Stimulated activated CD8-positive, alpha-beta memory T cell treated with anti-CD3 and anti-CD28 coated beads, Interleukin-4, amount 100 ng/mL, for 48 hours (primary cell): ENCODE measurements at regions not wholly inside any gene's neighbourhood (a gene's known extent, or its start where the extent isn't known, plus 50 kb on each side); places are given as distances from the start of the nearest gene placed in this dataset.
"Not testable (repeated sequence)": the region's sequence is repeated elsewhere in the genome, so short reads cannot be mapped to it uniquely, and the experiment has no call there.

Experiments
- DNase-seq: peaks from one replicate; pipeline ENCODE4 v3.0.0-alpha.2; 2020

DNA sequence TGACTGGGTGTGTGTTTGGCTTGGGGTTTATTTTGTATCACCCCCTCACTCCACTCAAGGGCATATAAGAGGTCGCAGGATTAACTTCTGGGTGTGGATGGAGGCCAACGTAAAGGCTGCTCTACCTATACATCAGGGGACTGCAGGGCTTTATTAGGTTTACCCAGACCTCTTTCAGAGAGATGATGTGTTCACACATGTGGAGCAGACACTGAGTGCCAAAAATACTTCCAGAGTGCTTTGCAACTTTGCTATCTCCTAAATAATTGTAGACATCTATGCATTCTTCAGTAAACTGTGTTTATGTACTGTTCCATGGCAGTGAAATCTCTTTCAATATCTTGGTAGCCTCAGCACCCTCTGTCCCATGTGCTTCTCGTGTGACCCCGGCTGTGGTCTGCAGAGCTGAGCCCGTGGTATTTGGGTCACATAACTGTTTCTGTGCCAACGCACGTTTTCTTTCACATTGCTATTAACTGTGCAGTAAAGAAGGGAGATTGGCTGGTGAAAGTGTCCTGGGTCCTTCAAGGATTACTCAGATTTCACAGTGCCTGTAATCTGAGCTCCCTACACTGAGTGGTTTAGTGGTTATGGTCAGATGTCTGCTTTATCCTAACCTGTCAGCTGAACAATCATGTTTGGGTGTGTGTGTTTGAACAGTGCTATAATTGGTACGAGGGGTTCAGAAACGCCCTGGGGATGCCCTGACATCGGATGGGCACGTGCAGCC is 208.1 kb downstream of the VAPA start:
- DNase-seq: no peak

DNA sequence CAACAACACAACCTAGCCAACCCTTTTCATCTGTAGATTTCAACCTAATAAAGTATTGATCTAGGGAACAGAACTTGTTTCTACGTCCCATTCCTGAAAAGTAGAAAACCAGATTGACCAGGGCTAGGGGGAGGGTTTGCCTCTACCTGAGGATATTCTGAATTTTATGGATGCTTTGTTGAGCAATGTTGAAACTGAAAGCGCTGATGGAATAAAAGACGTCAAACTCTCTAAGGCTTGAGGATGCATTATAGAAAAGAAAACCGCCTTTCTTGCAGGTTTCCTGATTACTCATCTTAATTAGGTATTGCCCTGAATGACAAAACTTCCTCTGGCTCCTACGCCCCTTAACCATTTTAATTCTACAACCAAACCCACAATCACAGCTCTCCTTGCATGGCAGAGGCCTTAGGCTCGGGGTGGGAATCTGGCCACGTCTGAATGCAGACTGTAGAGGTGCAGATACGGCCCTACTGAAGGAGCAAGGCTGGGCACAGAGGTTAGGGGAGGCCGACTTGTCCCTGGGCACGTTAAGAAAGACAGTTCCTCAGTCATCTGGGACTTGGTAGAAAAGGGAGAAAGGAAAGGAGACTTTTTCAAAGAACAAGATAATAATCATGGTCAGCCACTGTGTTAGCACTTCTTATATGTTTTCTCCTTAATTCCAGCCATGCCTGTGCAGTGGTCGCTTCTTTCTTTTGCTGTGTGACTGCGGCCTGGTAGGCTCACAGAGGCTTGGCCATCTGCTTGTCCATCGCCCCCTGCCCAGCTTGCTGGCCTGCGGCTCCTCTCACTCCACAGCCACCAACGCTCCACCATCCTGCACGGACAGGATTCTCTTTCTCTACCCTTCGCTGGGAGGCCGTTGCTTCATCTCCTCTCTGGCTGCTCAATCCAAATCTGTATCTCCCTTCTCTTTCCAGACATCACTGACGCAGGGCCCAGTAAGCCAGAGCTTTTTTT is 209.5 kb downstream of the VAPA start:
- DNase-seq: no peak

DNA sequence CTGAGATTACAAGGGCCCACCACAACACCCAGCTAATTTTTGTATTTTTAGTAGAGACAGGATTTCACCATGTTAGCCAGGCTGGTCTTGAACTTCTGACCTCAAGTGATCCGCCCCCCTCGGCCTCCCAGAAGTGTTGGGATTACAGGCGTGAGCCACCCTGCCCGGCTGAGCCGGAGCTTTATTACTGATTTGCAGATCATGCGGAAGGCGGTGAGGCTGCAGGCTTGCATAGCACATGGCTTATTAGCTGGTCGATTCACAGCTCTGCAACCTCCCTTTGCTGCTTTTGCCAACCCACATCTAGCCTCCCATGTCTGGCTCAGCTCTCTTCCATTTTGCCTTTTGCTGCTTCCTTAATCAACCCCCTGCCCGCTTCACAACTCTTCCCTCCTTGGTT is 210.3 kb downstream of the VAPA start:
- no peak for DNase-seq

DNA sequence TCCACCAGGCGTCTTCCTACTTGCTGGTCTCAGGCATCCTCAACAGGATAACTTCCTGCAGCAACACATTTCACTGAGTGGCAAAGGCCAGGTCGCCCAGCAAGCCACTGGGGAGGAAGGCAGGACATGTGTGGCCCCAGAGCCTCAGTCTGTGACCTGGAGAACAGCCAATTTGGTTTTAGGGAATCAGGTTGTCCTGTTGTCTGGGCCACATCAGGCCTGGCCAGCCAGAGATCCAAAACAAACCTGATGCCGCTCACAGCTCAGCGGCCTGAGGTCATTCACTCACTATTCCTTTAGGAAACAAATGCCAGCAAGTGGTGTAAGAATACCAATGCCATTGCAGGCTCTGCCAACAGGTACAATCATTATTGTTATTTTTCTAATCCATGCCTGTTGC is 210.7 kb downstream of the VAPA start:
- DNase-seq: no peak

DNA sequence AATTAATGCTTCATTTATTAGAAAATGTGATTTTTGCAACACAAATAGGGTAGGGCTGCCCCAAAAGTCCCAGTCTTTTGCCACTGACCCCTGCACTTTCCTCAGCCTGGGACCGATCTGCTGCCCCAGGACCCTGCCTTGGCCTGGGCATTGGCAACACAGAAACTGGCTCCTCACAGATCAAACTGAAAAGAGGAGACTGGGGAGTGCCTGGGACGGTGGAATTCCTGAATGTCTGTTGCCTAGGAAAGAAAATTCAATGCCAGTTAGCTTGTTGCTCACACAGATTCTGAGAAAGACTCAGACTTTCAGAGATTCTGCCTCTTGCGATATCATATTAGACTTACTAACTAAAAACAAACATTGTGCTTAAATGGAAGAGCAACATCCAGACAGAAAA is 211.2 kb downstream of the VAPA start:
- no peak for DNase-seq

DNA sequence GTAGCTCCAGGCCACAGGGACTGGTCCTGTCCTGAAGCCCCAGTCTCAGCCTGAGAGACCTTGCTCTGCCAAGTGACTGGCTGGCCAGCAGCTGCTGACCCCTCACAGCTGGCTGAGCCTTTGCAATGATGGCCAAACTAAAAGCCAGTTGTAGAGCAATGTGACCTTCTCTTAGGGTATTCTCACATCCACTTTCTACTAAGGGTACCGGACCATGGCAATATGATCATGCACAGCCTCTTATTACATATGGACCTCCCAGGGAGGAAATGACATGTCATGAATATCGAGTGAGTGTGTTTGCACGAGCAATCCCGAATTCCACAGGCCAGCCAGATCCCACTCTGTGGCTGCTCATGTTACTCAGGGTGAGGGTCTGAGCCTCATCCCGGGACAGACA is 213.9 kb downstream of the VAPA start:
- no peak for DNase-seq

DNA sequence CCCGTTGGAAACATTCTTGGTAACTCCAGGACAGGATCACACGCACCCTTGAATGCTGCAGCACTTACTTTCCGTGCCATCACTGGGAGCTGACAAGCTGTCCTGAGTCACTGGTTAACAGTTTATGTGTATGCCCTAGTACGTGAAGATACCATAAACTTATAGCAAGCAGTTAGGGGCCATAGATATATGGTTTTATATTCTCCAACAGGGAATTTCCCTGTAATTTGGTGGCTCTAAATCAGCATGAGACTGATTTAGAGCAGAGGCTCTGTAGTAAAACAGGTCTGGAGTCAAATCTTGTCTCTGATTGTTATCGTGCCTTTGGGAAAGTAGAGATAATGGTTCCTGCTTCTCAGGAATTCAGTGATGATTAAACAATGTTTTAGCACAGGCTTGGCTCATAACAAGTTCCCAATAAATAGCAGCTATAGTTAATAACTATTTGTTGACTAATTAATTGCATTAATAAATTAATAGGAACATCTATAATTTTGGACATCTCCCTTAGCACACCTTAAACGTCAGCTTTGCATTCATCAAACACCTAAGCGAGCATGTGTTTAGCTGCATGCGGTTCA is 215.2 kb downstream of the VAPA start:
- no peak for DNase-seq

DNA sequence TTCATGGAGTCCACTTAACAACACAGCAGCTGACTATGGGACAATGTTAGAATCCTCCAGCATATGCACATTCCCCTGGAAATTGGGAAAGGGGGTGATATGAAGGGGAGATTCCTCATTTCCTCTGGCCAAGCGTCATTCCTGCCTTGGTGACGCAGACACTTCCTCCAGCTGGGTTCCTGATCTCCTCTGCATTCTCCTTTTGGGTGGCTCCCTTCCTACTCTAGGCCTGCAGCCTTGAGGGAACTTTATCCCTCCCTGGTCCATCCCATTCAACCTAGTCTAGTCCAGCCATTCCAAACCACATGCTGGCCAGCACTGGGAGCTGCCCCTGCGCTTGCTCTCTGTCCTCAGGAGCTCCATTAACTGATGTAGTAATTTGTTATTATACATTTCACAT is 216.8 kb downstream of the VAPA start:
- DNase-seq: no peak

DNA sequence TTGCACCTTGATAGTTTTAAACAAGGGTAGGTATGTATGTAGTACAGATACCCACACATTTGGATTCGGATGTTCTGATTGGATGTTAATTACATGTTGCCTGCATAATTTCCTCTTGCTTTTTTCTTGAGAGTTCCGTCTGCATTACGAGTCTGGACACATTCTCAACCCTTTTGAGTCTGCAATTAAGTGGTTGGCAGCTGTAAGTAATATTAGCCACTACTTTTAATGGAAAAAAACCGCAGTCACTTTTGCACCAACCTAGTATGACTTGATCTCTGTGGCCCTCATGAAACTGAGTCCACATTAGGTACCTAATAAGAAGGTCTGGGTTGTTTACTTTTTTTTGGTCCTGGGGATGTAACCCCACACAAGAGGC is 217.3 kb downstream of the VAPA start:
- DNase-seq: no peak

DNA sequence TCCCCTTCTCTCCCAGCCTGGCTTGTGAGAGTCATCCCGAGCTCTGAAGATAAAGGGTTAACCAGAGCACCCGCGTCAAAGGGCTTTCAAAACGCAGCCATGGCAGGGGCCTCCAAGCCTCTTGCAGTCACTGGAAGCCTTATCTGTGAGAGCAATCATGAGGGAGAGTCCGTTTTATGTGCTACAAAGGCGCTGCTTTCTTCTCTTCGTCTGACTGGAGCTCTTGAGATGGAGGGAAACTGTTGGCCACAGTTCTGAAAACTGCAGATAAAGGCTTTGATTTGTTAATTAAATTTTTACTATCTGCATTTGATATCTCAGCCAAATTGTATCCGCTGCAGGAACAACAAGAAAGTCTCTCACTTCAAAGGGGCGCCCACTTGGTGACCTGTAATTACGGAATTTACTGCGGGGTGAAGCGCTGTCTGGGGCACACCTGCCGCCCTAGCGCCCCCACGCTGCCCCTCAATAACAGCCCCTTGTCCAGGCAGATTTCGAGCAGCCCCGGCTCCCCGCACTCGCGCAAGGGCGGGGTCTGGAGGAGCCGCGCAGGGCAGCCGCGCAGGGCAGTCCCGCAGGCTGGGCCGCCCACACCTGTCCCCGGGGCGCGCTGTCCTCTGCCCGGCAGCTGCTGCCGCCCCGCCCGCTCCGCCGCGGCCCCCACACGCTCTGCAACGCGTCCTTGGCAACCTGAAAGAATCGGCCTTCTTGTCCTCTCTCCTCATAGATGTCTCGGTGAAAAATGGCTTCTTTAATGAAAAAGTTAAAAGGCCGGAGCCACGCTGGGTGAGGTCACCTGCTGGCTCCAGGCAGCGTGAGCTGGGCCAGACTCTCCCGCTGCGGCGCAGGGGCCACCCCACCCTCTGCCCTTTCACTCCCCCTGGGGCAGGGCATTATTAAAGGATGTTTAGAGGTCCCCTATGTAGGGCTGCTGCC is 217.9 kb downstream of the VAPA start:
- no peak for DNase-seq

DNA sequence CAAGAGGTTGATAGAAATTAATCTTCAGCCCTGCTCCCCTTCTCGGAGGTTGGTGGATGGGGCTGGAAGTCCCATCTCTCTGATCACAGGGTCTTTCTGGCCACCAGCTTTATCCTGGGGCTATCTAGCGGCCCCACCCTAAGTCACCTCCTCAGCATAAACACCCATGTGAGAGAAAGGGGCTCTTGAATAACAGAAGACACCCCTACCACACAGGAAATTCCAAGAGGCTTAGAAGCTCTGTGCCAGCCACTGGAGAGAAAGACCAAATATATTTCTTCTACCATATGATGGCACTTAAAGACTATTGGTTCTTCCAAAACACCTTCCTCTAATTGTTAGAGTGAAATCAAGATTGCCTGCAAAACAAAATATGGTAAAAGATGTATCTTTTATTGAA is 219.7 kb downstream of the VAPA start:
- no peak for DNase-seq

DNA sequence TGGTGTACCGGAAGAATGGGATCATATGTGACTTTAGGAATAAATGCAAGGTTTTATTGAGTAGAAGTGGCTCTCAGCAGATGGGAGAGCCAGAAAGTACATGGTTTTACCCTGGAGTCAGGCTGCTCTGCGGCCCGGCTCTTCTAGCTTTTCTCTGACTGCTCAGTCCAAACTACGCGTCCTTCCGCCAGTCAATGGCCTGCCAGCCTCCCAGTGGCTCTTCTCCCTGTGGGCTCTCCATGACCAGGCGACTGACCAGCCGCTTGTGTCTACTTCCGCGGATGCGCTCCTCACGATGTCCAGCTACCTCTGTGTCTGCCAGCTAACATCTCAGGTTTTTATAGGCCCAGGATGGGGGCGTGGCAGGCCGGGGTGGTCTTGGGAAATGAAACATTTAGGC is 220.4 kb downstream of the VAPA start:
- DNase-seq: no peak

DNA sequence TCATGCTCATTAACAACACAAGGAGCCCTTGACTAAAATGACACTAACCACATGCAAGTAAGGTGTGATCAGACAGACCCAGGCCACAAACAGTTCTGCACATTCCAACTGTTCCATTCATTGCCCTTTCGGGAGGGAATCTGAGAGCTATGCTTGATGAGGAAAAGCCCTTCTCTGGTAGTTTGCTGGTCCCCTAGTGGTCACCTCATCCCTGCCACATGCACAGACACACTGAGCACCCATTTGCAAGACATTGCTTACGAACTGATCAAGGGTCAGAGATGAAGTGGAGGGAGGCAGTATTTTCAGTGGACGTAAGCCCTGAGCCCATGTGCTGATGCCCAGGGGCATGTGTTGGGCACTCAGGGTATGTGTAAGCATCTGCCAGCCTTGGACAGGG is 220.9 kb downstream of the VAPA start:
- DNase-seq: not testable (repeated sequence)

DNA sequence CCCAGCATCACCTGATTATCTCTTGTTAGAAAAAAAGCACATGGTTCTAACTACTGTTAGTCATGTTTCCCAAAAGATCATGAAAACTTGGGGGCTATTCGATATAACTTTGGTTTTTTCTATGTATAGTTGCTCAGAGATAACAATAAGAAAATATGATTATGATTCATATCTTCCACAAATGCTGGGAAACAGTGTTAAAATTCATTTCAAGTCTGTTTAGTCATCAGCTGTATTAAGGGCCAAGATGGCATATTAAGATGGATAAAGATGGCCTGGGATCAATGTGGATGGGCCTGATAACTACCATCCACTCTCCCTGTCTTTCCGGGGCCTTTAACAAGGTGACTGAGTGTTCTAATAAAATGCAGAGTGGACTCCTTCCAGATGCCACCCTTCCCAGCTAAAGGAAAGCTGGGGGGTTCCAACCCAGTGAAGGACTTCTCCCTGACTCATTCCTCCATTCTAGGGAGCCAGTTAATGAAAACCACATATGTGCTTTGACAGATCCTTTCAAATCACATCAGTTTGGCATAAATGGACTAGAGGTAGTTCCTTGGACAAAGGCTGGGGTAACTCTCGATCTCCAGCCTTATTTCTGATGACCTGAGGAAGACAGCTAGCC is 221.6 kb downstream of the VAPA start:
- DNase-seq: no peak

DNA sequence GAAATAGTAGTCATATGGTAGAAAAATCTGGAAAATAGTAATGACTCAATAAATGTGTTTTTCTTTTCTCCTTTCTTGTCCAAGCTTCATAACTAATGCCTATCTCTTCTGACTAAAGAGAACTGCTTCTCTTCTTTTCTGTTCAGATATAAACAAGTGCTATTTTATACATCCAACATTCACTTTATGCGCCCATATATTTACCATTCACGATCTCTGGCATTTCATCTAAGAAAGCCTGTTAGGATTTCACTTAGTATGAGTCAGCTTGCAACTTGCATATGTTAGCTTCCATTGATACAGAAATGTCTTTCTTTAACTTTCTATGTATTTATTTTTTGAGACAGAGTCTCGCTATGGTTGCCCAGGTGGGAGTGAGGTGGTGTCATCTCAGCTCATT is 224.9 kb downstream of the VAPA start:
- no peak for DNase-seq

DNA sequence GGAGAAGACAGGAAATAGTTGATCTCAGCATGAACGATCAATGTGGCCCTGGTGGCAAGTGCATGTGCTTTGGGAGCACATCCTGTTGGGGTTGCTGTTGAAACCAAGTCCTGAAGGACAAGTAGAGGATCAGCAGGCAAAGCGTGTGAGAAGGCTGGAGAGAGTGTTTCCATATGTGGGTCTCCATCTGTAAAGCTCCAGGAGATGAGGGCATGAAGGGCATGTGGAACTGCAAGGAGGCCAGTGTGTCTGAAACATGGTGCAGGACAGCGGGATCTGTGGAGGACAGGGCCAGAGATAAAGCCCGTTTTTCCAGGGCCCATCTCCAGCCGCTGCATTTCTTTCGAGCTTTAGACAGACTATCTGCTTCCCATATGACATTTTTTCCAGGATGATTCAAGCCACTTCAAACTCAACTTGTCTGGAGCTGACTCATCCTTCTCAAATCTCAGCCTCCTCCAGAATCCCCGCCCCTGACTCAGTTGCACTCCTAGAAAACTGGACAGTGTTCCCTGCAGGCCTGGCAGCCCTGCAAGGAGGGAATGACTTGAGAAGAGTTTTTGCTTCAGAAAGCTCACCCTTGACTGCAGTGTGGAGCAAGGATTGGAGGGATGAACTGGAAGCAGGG is 226.1 kb downstream of the VAPA start:
- DNase-seq: no peak

DNA sequence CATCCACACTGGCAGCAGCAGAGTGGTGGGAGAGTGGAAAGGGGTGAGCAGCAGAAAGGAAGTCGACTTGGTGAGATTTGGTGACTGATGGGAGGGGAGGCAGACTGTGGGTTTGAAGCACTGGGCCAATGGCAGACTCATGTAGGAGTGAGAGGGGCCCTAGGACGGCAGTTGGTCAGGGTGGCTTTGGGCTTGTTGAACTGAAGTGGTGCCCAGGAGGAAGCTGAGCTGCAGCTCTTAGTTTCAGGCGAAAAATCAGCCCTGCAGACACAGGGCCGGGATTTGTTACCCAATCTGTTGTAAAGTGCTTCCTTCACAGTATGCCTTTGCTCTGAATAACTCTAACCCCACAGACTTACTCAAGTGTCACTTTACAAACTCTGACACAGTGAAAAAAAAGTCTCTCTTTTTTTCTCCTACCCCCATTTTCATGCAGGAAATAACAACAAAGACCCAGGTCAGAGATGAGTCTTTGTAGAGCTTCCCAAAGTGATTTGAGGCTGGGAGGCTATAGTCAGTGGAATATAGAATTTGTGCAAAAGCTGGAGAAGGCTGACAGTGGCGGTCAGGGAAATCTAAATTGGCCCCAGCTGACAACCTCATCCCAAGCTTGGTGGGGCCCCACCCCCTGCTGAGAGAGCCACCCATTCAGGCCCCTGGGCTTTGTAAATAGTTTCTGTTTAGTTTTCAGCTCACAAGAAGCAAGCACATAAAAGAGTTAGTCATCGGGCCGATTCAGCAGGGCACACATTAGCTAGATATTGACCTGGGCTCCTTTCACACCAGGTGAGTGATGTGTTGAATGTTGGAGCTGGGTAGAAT is 226.9 kb downstream of the VAPA start:
- no peak for DNase-seq

DNA sequence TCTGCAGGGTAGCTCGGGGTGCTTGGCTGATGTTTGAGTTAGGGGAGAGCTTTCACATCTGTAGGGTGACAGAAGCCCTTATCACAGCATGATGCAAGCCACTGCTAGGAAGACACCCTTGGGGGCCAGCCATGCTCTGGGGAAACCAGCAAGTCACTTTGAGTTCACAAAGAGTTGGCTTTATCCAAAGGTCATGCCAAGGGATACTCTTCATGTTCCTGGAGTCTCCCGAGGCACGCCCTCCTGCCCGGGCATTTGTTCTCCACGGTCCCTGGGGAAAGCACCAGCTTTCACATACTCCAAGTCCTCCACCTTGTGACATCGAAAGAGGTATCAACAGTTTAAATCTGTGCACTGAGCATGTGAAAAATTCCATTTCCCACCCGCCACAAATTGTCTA is 227.7 kb downstream of the VAPA start:
- DNase-seq: no peak

DNA sequence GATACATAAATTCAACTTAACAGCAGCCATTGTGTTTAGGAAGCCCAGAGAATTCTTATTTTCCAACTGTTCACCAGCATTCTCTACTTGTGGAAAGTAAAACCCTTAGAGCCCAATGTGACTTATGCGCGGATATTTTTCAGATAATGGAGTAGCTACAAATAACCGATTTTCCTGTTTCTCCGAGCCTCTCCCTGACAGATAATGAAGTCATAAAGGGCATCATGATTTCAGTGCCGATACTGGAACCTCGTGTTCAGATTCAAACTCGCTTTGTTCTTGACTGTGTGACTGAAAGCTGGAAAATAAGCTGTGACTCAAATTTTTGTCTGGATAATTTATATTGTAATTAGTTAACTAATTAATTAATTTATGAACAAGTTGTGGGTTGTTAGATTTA is 228.2 kb downstream of the VAPA start:
- DNase-seq: no peak

DNA sequence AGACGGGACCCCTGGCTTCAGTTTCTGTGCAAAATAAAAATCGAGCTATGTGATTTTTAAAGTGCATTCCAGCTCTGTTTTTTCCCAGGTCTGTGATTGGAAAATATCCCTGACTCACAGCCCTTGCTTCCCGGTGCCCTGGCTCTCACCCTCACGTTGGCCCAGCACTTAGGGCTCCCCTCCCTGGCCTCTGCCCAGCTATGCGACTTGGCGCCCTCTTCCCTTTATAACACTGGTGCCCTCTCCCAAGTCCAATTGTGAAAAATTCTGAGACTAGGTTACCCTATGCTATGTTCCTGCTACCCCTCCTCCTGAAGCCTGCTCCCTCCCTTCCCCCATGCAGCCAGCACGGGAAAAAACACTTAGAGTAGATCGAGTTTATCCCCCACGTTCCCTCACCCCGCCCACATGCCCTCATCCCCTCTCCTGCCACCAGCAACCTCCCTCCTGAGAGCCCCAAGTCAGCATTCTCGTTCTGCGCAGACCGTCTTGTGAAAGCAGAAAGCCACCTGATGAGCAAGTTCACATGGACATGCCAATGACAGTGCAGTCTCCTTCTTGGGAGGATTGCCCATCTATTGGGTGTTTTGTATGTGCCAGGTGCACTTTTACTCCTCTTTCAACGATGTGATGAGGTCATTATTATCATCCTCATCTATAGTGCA is 228.8 kb downstream of the VAPA start:
- DNase-seq: no peak
